ENCODE measurements at regions not wholly inside any gene's neighbourhood (a gene's known extent, or its start where the extent isn't known, plus 50 kb on each side); places are given as distances from the start of the nearest gene placed in this dataset.

DNA sequence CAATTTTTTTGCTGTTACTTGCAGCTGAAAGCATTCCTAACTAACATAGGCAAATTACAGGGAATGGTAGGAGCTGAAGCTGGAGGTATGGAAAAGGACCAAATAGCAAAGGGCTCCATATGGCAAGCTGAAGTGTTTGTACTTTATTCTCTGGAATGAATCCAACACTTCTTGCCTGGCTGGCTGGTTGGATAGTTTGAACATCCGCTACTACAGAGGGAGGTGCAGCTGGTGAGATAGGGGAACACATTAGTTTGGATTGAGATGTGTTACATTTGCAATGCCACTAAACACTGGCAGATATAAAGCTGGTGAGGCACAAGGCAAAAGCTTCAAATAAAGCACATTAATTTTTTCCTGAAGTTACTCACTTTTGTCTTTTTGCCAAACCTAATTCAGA is 291.5 kb downstream of the SP3 start:
- intact Hi-C loops (cut with DNase I; ENCODE audit: low total_unique reads): no loop called here
- no peak overlapping the region for H3K27ac ChIP-seq
- peaks cover 0 to 7% (median 0%) of the 10 kb centered on the region in 7 donors for H3K27me3 ChIP-seq (replicated peaks in 1 of 7)
- DNase-seq: no peak
- H3K9me3 ChIP-seq: no peaks in the 10 kb centered on the region
- no peak for TF ChIP-seq POLR2AphosphoS5 (IDR thresholded peaks at IDR 0.05)
- TF ChIP-seq, protein P1, sequence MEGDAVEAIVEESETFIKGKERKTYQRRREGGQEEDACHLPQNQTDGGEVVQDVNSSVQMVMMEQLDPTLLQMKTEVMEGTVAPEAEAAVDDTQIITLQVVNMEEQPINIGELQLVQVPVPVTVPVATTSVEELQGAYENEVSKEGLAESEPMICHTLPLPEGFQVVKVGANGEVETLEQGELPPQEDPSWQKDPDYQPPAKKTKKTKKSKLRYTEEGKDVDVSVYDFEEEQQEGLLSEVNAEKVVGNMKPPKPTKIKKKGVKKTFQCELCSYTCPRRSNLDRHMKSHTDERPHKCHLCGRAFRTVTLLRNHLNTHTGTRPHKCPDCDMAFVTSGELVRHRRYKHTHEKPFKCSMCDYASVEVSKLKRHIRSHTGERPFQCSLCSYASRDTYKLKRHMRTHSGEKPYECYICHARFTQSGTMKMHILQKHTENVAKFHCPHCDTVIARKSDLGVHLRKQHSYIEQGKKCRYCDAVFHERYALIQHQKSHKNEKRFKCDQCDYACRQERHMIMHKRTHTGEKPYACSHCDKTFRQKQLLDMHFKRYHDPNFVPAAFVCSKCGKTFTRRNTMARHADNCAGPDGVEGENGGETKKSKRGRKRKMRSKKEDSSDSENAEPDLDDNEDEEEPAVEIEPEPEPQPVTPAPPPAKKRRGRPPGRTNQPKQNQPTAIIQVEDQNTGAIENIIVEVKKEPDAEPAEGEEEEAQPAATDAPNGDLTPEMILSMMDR (IDR thresholded peaks at IDR 0.05 in 8 of 11, conservative IDR thresholded peaks at IDR 0.05 in 3 of 11): no peak
- TF ChIP-seq POLR2A (IDR thresholded peaks at IDR 0.05): no peak
- H3K4me3 ChIP-seq: no peak overlapping the region
- no peaks in the 10 kb centered on the region for H3K36me3 ChIP-seq
- H3K4me1 ChIP-seq: no peaks in the 10 kb centered on the region
- 86 to 100% (median 96%) methylated on average over 1 of the region's 1 CpG for WGBS, 5 donors

GRCh38 chr2:173676647-173677046 is 288.5 kb downstream of the SP3 start:
- no peak for DNase-seq
- Histone ChIP-seq H3K36me3 (no peaks in the 10 kb centered on the region), H3K27ac (no peak overlapping the region), H3K4me1 (no peaks in the 10 kb centered on the region), H3K4me3 (no peak overlapping the region), H3K27me3 (replicated peaks in 1 of 7) (peaks cover 0 to 7% (median 0%) of the 10 kb centered on the region in 7 donors), H3K9me3 (peaks cover 0 to 10% (median 8%) of the 10 kb centered on the region in 8 donors)
- intact Hi-C loops (cut with DNase I; ENCODE audit: low total_unique reads): no loop called here
- WGBS, 5 donors: 5 to 17% (median 10%) methylated on average over 1 of the region's 1 CpG
- TF ChIP-seq POLR2A (IDR thresholded peaks at IDR 0.05) (no peak), POLR2AphosphoS5 (IDR thresholded peaks at IDR 0.05) (no peak)
- TF ChIP-seq, protein P1 (IDR thresholded peaks at IDR 0.05 in 8 of 11, conservative IDR thresholded peaks at IDR 0.05 in 3 of 11): no peak

DNA sequence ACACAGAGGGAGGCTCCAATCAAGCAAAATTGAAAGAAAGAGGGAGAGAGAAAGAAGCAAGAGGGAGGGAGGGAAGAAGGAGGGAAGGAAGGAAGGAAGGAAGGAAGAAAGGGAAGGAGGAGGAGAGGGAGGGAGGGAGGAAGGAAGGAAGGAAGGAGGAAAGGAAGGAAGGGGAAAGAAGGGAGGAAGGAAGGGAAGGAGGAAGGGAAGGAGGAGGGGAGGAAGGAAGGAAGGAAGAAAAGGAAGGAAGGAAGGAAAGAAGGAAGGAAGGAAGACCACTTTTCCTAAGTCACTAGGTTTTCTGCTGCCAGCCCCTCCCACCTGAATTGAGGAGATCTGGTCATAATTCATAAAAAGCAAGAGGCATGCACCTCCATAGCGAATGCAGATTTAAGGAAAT is 287.0 kb downstream of the SP3 start:
- H3K4me3 ChIP-seq: no peak overlapping the region
- DNase-seq: no peak
- intact Hi-C loops (cut with DNase I; ENCODE audit: low total_unique reads): no loop called here
- peaks cover 0 to 5% (median 0%) of the 10 kb centered on the region in 7 donors for H3K27me3 ChIP-seq (replicated peaks in 1 of 7)
- no peaks in the 10 kb centered on the region for H3K36me3 ChIP-seq
- H3K9me3 ChIP-seq: peaks cover 0 to 14% (median 9%) of the 10 kb centered on the region in 8 donors
- H3K4me1 ChIP-seq: no peaks in the 10 kb centered on the region
- no peak for TF ChIP-seq POLR2AphosphoS5 (IDR thresholded peaks at IDR 0.05)
- TF ChIP-seq, protein P1 (IDR thresholded peaks at IDR 0.05 in 8 of 11, conservative IDR thresholded peaks at IDR 0.05 in 3 of 11): no peak
- no peak for TF ChIP-seq POLR2A (IDR thresholded peaks at IDR 0.05)
- no peak overlapping the region for H3K27ac ChIP-seq
- 29 to 56% (median 46%) methylated on average over 1 of the region's 1 CpG for WGBS, 5 donors

DNA sequence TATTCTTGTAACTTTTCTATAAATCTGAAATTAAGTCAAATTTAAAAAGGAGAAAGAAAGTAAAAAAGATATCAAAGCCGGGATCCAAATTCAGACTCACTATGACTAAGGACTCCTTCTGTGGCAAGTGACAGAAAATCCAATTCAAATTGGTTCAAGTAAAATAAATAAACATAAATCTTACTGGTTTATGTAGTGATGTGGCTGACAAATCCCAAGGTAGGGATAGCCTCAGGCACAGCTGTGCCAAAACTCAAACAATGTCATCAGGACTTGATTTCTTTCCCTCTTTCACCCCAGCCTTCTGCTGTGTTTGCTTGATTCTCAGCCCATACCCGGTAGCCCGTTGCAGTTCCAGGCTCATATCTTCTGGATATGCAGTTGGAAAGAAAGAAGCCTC is 284.6 kb downstream of the SP3 start:
- DNase-seq: no peak

More for the DNA sequence above, 284.6 kb downstream of the SP3 start:
- TF ChIP-seq POLR2AphosphoS5 (IDR thresholded peaks at IDR 0.05): no peak
- TF ChIP-seq POLR2A (IDR thresholded peaks at IDR 0.05): no peak
- Histone ChIP-seq H3K4me1 (no peaks in the 10 kb centered on the region), H3K36me3 (no peaks in the 10 kb centered on the region), H3K27me3 (replicated peaks in 1 of 7) (no peaks in the 10 kb centered on the region), H3K9me3 (peaks cover 0 to 14% (median 9%) of the 10 kb centered on the region in 8 donors), H3K27ac (no peak overlapping the region), H3K4me3 (no peak overlapping the region)
- intact Hi-C loops (cut with DNase I; ENCODE audit: low total_unique reads): no loop called here
- WGBS, 5 donors: 85 to 92% (median 90%) methylated on average over 3 of the region's 3 CpGs
